ENCODE measurements at regions not wholly inside any gene's neighbourhood (a gene's known extent, or its start where the extent isn't known, plus 50 kb on each side); places are given as distances from the start of the nearest gene placed in this dataset.
"Not testable (repeated sequence)": the region's sequence is repeated elsewhere in the genome, so short reads cannot be mapped to it uniquely, and the experiment has no call there.

DNA sequence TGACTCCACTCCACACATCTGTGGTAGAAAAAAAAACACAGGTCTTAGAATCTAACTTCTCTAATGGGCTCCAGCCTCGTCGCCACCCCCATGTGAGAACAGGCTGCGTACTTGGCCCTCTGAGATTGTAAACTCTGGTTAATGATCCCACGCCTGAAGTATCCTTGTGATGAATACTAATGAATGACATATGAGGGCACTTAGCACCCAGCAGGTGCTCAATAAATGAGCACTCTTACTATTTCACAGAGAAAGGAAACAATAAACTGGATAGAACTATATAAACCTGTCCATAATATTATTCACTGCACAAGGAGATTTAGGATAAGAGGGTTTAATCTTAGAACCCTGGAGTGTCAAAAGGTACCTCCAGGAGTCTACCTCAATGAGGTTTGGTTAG, 310.1 kb upstream of the HNRNPA3 start (continued):
- no peak for TF ChIP-seq HEYL (CRISPR knock-in tag; IDR thresholded peaks at IDR 0.05)

DNA sequence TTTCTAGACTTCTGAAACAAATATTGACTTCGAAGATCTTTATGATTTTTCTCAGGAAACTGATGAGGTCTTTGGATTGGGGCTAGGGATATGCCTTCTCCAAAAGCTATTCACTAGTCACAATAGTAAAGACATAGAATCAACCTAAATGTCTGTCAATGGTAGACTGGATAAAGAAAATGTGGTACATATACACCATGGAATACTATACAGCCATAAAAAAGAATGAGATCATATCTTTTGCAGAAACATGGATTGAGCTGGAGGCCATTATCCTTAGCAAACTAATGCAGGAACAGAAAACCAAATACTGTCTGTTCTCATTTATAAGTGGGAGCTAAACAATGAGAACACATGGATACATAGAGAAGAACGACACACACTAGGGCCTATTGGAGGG, 308.5 kb upstream of the HNRNPA3 start:
- H3K4me2 ChIP-seq; H3K9me3 ChIP-seq; CTCF ChIA-PET; FAIRE-seq; H3K4me3 ChIP-seq; DNase-seq (ENCODE audit: low read depth in 1 of 2, low spot score in 1 of 2); POLR2A ChIA-PET; ATAC-seq; H3K27ac ChIP-seq; H3K4me1 ChIP-seq: not testable (repeated sequence)
- WGBS (ENCODE audit: missing lambda C conversion rate), result 22% methylated on average over 2 of the region's 2 CpGs

GRCh38 chr2:176907341-176907740, 305.3 kb upstream of the HNRNPA3 start:
- 3% methylated on average over 3 of the region's 3 CpGs for WGBS (ENCODE audit: missing lambda C conversion rate)
- ATAC-seq, result no peak

GRCh38 chr2:176910828-176911227, 301.8 kb upstream of the HNRNPA3 start:
- CTCF ChIA-PET, result no interaction called here
- 0% methylated on average over 3 of the region's 3 CpGs for WGBS (ENCODE audit: missing lambda C conversion rate)

More at GRCh38 chr2:176907341-176907740, 305.3 kb upstream of the HNRNPA3 start:
- no peaks in the 10 kb centered on the region for H3K4me1 ChIP-seq
- no peak for TF ChIP-seq ZSCAN20 (CRISPR knock-in tag; IDR thresholded peaks at IDR 0.05)
- no peak for TF ChIP-seq E2F6 (IDR thresholded peaks at IDR 0.05; ENCODE audit: borderline replicate concordance, low read depth)
- no peak for TF ChIP-seq EP300 (IDR thresholded peaks at IDR 0.05)
- TF ChIP-seq JUN (IDR thresholded peaks at IDR 0.05), result no peak
- no peak for TF ChIP-seq GATA3 (IDR thresholded peaks at IDR 0.05; ENCODE audit: borderline replicate concordance)
- no peak for TF ChIP-seq ELK1 (IDR thresholded peaks at IDR 0.05; ENCODE audit: low read depth, low read length)
- TF ChIP-seq CEBPB (IDR thresholded peaks at IDR 0.05), result no peak
- no peak for TF ChIP-seq POLR2A (IDR thresholded peaks at IDR 0.05; ENCODE audit: low read length)
- no peak overlapping the region for H3K4me2 ChIP-seq
- no peak overlapping the region for H3K4me3 ChIP-seq
- no peaks in the 10 kb centered on the region for H3K9me3 ChIP-seq
- FAIRE-seq, result no peak
- DNase-seq (ENCODE audit: low read depth in 1 of 2, low spot score in 1 of 2), result no peak
- CTCF ChIA-PET, result no interaction called here
- POLR2A ChIA-PET, result no interaction called here
- no peak overlapping the region for H3K27ac ChIP-seq

DNA sequence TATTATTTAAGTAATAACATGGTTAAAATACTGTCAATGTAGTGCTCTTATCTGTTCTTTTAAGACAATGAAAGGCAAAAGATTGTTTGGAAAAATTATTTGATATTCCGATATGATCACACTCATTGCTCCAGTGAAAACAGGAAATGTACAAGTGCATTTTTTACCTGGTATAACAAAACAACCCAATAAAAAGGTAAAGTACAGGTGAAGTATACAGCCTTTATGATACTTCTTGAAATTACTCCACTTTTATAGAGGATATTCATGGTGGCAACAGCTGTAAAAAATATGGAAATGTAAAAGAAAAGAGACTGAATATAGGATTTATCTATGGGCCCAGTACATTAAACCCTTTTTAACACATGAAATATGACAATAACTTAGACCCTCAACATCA, 298.6 kb upstream of the HNRNPA3 start:
- WGBS (ENCODE audit: missing lambda C conversion rate), result 17% methylated on average over 1 of the region's 1 CpG
- H3K4me1 ChIP-seq, result no peaks in the 10 kb centered on the region
- POLR2A ChIA-PET, result no interaction called here
- no peak overlapping the region for H3K4me2 ChIP-seq
- no peak overlapping the region for H3K4me3 ChIP-seq
- FAIRE-seq (no peak), DNase-seq (ENCODE audit: low read depth in 1 of 2, low spot score in 1 of 2) (no peak), ATAC-seq (no peak)
- H3K9me3 ChIP-seq, result no peaks in the 10 kb centered on the region
- no peak overlapping the region for H3K27ac ChIP-seq
- CTCF ChIA-PET, result no interaction called here
- TF ChIP-seq FOSB (CRISPR knock-in tag; IDR thresholded peaks at IDR 0.05), result no peak
- TF ChIP-seq ZFP36 (IDR thresholded peaks at IDR 0.05; ENCODE audit: borderline replicate concordance, partially characterized antibody), result no peak
- no peak for TF ChIP-seq PHF8 (IDR thresholded peaks at IDR 0.05; ENCODE audit: borderline replicate concordance, low read depth)
- no peak for TF ChIP-seq ZC3H11A (IDR thresholded peaks at IDR 0.05)
- TF ChIP-seq CTCF (IDR thresholded peaks at IDR 0.05), result no peak
- TF ChIP-seq E2F6 (IDR thresholded peaks at IDR 0.05; ENCODE audit: borderline replicate concordance, low read depth), result no peak
- TF ChIP-seq CHD4 (IDR thresholded peaks at IDR 0.05; ENCODE audit: borderline replicate concordance), result no peak
- no peak for TF ChIP-seq EHF (CRISPR knock-in tag; IDR thresholded peaks at IDR 0.05)
- TF ChIP-seq SREBF2 (IDR thresholded peaks at IDR 0.05), result no peak
- no peak for TF ChIP-seq EHMT2 (IDR thresholded peaks at IDR 0.05; ENCODE audit: low read depth)
- no peak for TF ChIP-seq SMC3 (IDR thresholded peaks at IDR 0.05)
- TF ChIP-seq BHLHE40 (IDR thresholded peaks at IDR 0.05; ENCODE audit: low read depth, low read length), result no peak

More at GRCh38 chr2:176910828-176911227, 301.8 kb upstream of the HNRNPA3 start:
- POLR2A ChIA-PET, result no interaction called here
- Histone ChIP-seq H3K9me3 (no peaks in the 10 kb centered on the region), H3K4me3 (no peak overlapping the region), H3K4me2 (no peak overlapping the region), H3K4me1 (no peaks in the 10 kb centered on the region), H3K27ac (no peak overlapping the region)
- FAIRE-seq (no peak), DNase-seq (ENCODE audit: low read depth in 1 of 2, low spot score in 1 of 2) (no peak), ATAC-seq (no peak)
- TF ChIP-seq RARB (CRISPR knock-in tag; IDR thresholded peaks at IDR 0.05), result no peak
- no peak for TF ChIP-seq NPAS2 (CRISPR knock-in tag; IDR thresholded peaks at IDR 0.05; ENCODE audit: borderline replicate concordance)
- no peak for TF ChIP-seq CHD4 (IDR thresholded peaks at IDR 0.05; ENCODE audit: borderline replicate concordance)
- no peak for TF ChIP-seq CBX2 (IDR thresholded peaks at IDR 0.05; ENCODE audit: borderline replicate concordance, low read depth)
- TF ChIP-seq ZNF302 (CRISPR knock-in tag; IDR thresholded peaks at IDR 0.05), result no peak
- no peak for TF ChIP-seq HOXB13 (CRISPR knock-in tag; IDR thresholded peaks at IDR 0.05; ENCODE audit: low read depth)
- TF ChIP-seq, protein P1, sequence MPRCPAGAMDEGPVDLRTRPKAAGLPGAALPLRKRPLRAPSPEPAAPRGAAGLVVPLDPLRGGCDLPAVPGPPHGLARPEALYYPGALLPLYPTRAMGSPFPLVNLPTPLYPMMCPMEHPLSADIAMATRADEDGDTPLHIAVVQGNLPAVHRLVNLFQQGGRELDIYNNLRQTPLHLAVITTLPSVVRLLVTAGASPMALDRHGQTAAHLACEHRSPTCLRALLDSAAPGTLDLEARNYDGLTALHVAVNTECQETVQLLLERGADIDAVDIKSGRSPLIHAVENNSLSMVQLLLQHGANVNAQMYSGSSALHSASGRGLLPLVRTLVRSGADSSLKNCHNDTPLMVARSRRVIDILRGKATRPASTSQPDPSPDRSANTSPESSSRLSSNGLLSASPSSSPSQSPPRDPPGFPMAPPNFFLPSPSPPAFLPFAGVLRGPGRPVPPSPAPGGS (IDR thresholded peaks at IDR 0.05), result no peak
- TF ChIP-seq CBX8 (IDR thresholded peaks at IDR 0.05), result no peak
- no peak for TF ChIP-seq FOSB (CRISPR knock-in tag; IDR thresholded peaks at IDR 0.05)
- no peak for TF ChIP-seq ZFP36 (IDR thresholded peaks at IDR 0.05; ENCODE audit: borderline replicate concordance, partially characterized antibody)
- TF ChIP-seq ZC3H11A (IDR thresholded peaks at IDR 0.05), result no peak
- no peak for TF ChIP-seq ZSCAN20 (CRISPR knock-in tag; IDR thresholded peaks at IDR 0.05)
- TF ChIP-seq PHF8 (IDR thresholded peaks at IDR 0.05; ENCODE audit: borderline replicate concordance, low read depth), result no peak
- no peak for TF ChIP-seq JUN (IDR thresholded peaks at IDR 0.05)
- no peak for TF ChIP-seq FOSL2 (IDR thresholded peaks at IDR 0.05)
- TF ChIP-seq FOSL2 (CRISPR knock-in tag; IDR thresholded peaks at IDR 0.05), result no peak

Data from A549 (cell line).